ENCODE measurements at regions not wholly inside any gene's neighbourhood (a gene's known extent, or its start where the extent isn't known, plus 50 kb on each side); places are given as distances from the start of the nearest gene placed in this dataset.
A peak's percentile ranks its signal among the peaks of the same experiment; 100 is the strongest.

GRCh38 chr9:91150998-91151717, 210.6 kb downstream of the AUH start:
- in situ Hi-C loops (cut with HindIII; ENCODE audit: low pct_unique_long_range_greater_than_20kb, low sequenced_read_pairs): no loop called here
- peak; percentile 85 for DNase-seq (ENCODE audit: low read depth, low spot score)

GRCh38 chr9:91151718-91152095, 210.0 kb downstream of the AUH start:
- no peak for DNase-seq (ENCODE audit: low read depth, low spot score)
- in situ Hi-C loops (cut with HindIII; ENCODE audit: low pct_unique_long_range_greater_than_20kb, low sequenced_read_pairs): no loop called here

GRCh38 chr9:91154686-91155085, 207.0 kb downstream of the AUH start:
- in situ Hi-C loops (cut with HindIII; ENCODE audit: low pct_unique_long_range_greater_than_20kb, low sequenced_read_pairs): no loop called here
- no peak for DNase-seq (ENCODE audit: low read depth, low spot score)

GRCh38 chr9:91155181-91155580, 206.5 kb downstream of the AUH start:
- DNase-seq (ENCODE audit: low read depth, low spot score): no peak
- in situ Hi-C loops (cut with HindIII; ENCODE audit: low pct_unique_long_range_greater_than_20kb, low sequenced_read_pairs): no loop called here

GRCh38 chr9:91155746-91156376, 205.9 kb downstream of the AUH start:
- DNase-seq (ENCODE audit: low read depth, low spot score): no peak
- in situ Hi-C loops (cut with HindIII; ENCODE audit: low pct_unique_long_range_greater_than_20kb, low sequenced_read_pairs): no loop called here

GRCh38 chr9:91156451-91157234, 205.1 kb downstream of the AUH start:
- no peak for DNase-seq (ENCODE audit: low read depth, low spot score)
- in situ Hi-C loops (cut with HindIII; ENCODE audit: low pct_unique_long_range_greater_than_20kb, low sequenced_read_pairs): no loop called here

GRCh38 chr9:91157883-91158282, 203.8 kb downstream of the AUH start:
- in situ Hi-C loops (cut with HindIII; ENCODE audit: low pct_unique_long_range_greater_than_20kb, low sequenced_read_pairs): no loop called here
- no peak for DNase-seq (ENCODE audit: low read depth, low spot score)

GRCh38 chr9:91158286-91158685, 203.4 kb downstream of the AUH start:
- in situ Hi-C loops (cut with HindIII; ENCODE audit: low pct_unique_long_range_greater_than_20kb, low sequenced_read_pairs): no loop called here
- no peak for DNase-seq (ENCODE audit: low read depth, low spot score)

- in situ Hi-C loops (cut with HindIII; ENCODE audit: low pct_unique_long_range_greater_than_20kb, low sequenced_read_pairs): no loop called here
These were observed 202.8 kb downstream of the AUH start for GRCh38 chr9:91158946-91159345.

GRCh38 chr9:91159664-91160121, 202.0 kb downstream of the AUH start:
- DNase-seq (ENCODE audit: low read depth, low spot score): no peak
- in situ Hi-C loops (cut with HindIII; ENCODE audit: low pct_unique_long_range_greater_than_20kb, low sequenced_read_pairs): no loop called here

More at GRCh38 chr9:91158946-91159345, 202.8 kb downstream of the AUH start:
- no peak for DNase-seq (ENCODE audit: low read depth, low spot score)

- DNase-seq (ENCODE audit: low read depth, low spot score): no peak
- in situ Hi-C loops (cut with HindIII; ENCODE audit: low pct_unique_long_range_greater_than_20kb, low sequenced_read_pairs): no loop called here
These were observed 201.5 kb downstream of the AUH start for GRCh38 chr9:91160181-91160580.

- DNase-seq (ENCODE audit: low read depth, low spot score): no peak
- in situ Hi-C loops (cut with HindIII; ENCODE audit: low pct_unique_long_range_greater_than_20kb, low sequenced_read_pairs): no loop called here
These were observed 200.9 kb downstream of the AUH start for GRCh38 chr9:91160599-91161464.

GRCh38 chr9:91161465-91162300, 200.0 kb downstream of the AUH start:
- in situ Hi-C loops (cut with HindIII; ENCODE audit: low pct_unique_long_range_greater_than_20kb, low sequenced_read_pairs): no loop called here
- DNase-seq (ENCODE audit: low read depth, low spot score): no peak

GRCh38 chr9:91162311-91162710, 199.4 kb downstream of the AUH start:
- in situ Hi-C loops (cut with HindIII; ENCODE audit: low pct_unique_long_range_greater_than_20kb, low sequenced_read_pairs): no loop called here
- no peak for DNase-seq (ENCODE audit: low read depth, low spot score)

- in situ Hi-C loops (cut with HindIII; ENCODE audit: low pct_unique_long_range_greater_than_20kb, low sequenced_read_pairs): no loop called here
- no peak for DNase-seq (ENCODE audit: low read depth, low spot score)
These were observed 198.8 kb downstream of the AUH start for GRCh38 chr9:91162784-91163443.

- in situ Hi-C loops (cut with HindIII; ENCODE audit: low pct_unique_long_range_greater_than_20kb, low sequenced_read_pairs): no loop called here
- no peak for DNase-seq (ENCODE audit: low read depth, low spot score)
These were observed 198.3 kb downstream of the AUH start for GRCh38 chr9:91163444-91163772.
